Astrocyte (in vitro differentiated cells and primary cell): ENCODE measurements at regions not wholly inside any gene's neighbourhood (a gene's known extent, or its start where the extent isn't known, plus 50 kb on each side); places are given as distances from the start of the nearest gene placed in this dataset.

Experiments used
- DNase-seq: peaks from one replicate; pipeline ENCODE4 v3.0.0-alpha.2; 2010; ENCODE audit warnings: low read depth
- FAIRE-seq: peaks from 2 replicates; lab custom pipeline; 2011; peaks lifted over from hg19 to GRCh38; lab: Jason Lieb, UNC
- H2AFZ ChIP-seq: 2 replicates; pipeline ENCODE4 v1.6.0; 2012; ENCODE audit warnings: low read depth, low read length, inconsistent platforms
- H3K27ac ChIP-seq: 2 replicates; pipeline ENCODE4 v1.5.1; 2011; ENCODE audit warnings: low read depth, low read length, inconsistent platforms
- H3K27me3 ChIP-seq: 2 replicates; pipeline ENCODE4 v1.6.0; 2011; ENCODE audit warnings: low read length, inconsistent platforms; ENCODE audit not compliant: insufficient read depth
- H3K36me3 ChIP-seq: 2 replicates; pipeline ENCODE4 v1.5.1; 2011; ENCODE audit warnings: low read length, inconsistent platforms; ENCODE audit not compliant: insufficient read depth
- H3K4me1 ChIP-seq: 2 replicates; pipeline ENCODE4 v1.5.1; 2011; ENCODE audit warnings: low read length, inconsistent platforms; ENCODE audit not compliant: insufficient read depth
- H3K4me2 ChIP-seq: 2 replicates; pipeline ENCODE4 v1.6.0; 2012; ENCODE audit warnings: low read length, inconsistent platforms
- H3K4me3 ChIP-seq: 2 replicates; pipeline ENCODE4 v1.5.1; 2011; ENCODE audit warnings: low read depth, mild to moderate bottlenecking, low read length, inconsistent platforms; ENCODE audit not compliant: insufficient read depth
- H3K79me2 ChIP-seq: 2 replicates; pipeline ENCODE4 v1.6.0; 2012; ENCODE audit warnings: mild to moderate bottlenecking, low read length, inconsistent platforms; ENCODE audit not compliant: insufficient read depth
- H3K9ac ChIP-seq: 2 replicates; pipeline ENCODE4 v1.6.0; 2012; ENCODE audit warnings: mild to moderate bottlenecking, low read length, inconsistent platforms
- H3K9me3 ChIP-seq: 2 replicates; pipeline ENCODE4 v1.5.1; 2012; ENCODE audit warnings: low read depth, mild to moderate bottlenecking, low read length, inconsistent platforms; ENCODE audit not compliant: insufficient read depth
- H4K20me1 ChIP-seq: 2 replicates; pipeline ENCODE4 v1.6.0; 2012; ENCODE audit warnings: low read length, inconsistent platforms; ENCODE audit not compliant: insufficient read depth
- H3K27ac Mint-ChIP-seq: one replicate; pipeline ENCODE4 v1.8.0; 2021; ENCODE audit warnings: mild to moderate bottlenecking, mixed read lengths; ENCODE audit not compliant: unreplicated experiment
- H3K27me3 Mint-ChIP-seq: one replicate; pipeline ENCODE4 v1.8.0; 2021; ENCODE audit warnings: low read depth, mixed read lengths; ENCODE audit not compliant: unreplicated experiment
- H3K36me3 Mint-ChIP-seq: one replicate; pipeline ENCODE4 v1.8.0; 2021; ENCODE audit warnings: low read depth, mixed read lengths; ENCODE audit not compliant: unreplicated experiment
- H3K4me1 Mint-ChIP-seq: one replicate; pipeline ENCODE4 v1.8.0; 2021; ENCODE audit warnings: low read depth, mixed read lengths; ENCODE audit not compliant: unreplicated experiment
- H3K4me3 Mint-ChIP-seq: one replicate; pipeline ENCODE4 v1.8.0; 2021; ENCODE audit warnings: mild to moderate bottlenecking, moderate library complexity, mixed read lengths; ENCODE audit not compliant: unreplicated experiment
- H3K9me3 Mint-ChIP-seq: one replicate; pipeline ENCODE4 v1.8.0; 2021; ENCODE audit warnings: mild to moderate bottlenecking, mixed read lengths; ENCODE audit not compliant: unreplicated experiment
- CTCF ChIP-seq: IDR thresholded peaks from 2 replicates; pipeline ENCODE4 v1.5.1; 2011; ENCODE audit warnings: low read depth, mild to moderate bottlenecking, inconsistent platforms, low read length, moderate library complexity; ENCODE audit not compliant: insufficient read depth
- EZH2 ChIP-seq: IDR thresholded peaks from 2 replicates; pipeline ENCODE4 v1.6.1; 2012; ENCODE audit warnings: mild to moderate bottlenecking, low read length, inconsistent platforms; ENCODE audit not compliant: insufficient read depth

DNA sequence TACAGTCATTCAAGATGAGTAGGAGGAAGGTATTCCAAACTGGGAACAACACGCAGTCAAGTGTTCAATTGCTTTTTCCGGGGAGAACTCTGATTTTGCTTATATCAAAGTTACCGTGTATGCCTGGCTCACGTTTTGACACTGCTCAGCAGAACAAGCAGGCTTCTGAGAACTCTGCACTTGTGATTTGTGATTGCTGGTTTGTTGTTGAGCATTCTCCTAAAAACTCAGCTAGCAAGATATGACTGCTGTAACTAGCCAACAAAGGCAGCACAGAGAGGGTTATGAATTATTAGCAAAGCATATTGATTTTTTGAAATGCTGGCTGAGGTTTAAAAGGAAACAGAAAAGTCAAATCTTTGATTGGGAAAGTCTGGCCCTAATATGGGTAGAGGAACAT, 151.7 kb downstream of the ZPLD1 start:
- no peaks in the 10 kb centered on the region for H3K4me1 ChIP-seq
- H3K79me2 ChIP-seq: no peaks in the 10 kb centered on the region
- H3K36me3 ChIP-seq: no peaks in the 10 kb centered on the region
- H4K20me1 ChIP-seq: no peaks in the 10 kb centered on the region
- no peaks in the 10 kb centered on the region for H3K9me3 Mint-ChIP-seq
- H3K36me3 Mint-ChIP-seq: no peaks in the 10 kb centered on the region
- H3K4me3 ChIP-seq: no peak overlapping the region
- H2AFZ ChIP-seq: no peak overlapping the region
- H3K27me3 Mint-ChIP-seq: no peaks in the 10 kb centered on the region
- DNase-seq (no peak), FAIRE-seq (no peak)
- H3K4me2 ChIP-seq: no peak overlapping the region
- no peak overlapping the region for H3K27ac ChIP-seq
- H3K27me3 ChIP-seq: no peaks in the 10 kb centered on the region
- TF ChIP-seq EZH2 (no peak), CTCF (no peak)
- H3K4me1 Mint-ChIP-seq: no peaks in the 10 kb centered on the region
- H3K27ac Mint-ChIP-seq: no peak overlapping the region
- no peaks in the 10 kb centered on the region for H3K9me3 ChIP-seq
- no peak overlapping the region for H3K9ac ChIP-seq
- H3K4me3 Mint-ChIP-seq: no peak overlapping the region

- Histone ChIP-seq H3K9ac (no peak overlapping the region), H3K27ac (no peak overlapping the region), H2AFZ (no peak overlapping the region), H3K4me3 (no peak overlapping the region), H4K20me1 (no peaks in the 10 kb centered on the region), H3K4me2 (no peak overlapping the region), H3K79me2 (no peaks in the 10 kb centered on the region), H3K9me3 (no peaks in the 10 kb centered on the region), H3K36me3 (no peaks in the 10 kb centered on the region), H3K27me3 (no peaks in the 10 kb centered on the region), H3K4me1 (no peaks in the 10 kb centered on the region)
- no peaks in the 10 kb centered on the region for H3K27me3 Mint-ChIP-seq
- no peak overlapping the region for H3K27ac Mint-ChIP-seq
- peak; percentile 9 for DNase-seq
- H3K36me3 Mint-ChIP-seq: no peaks in the 10 kb centered on the region
- H3K4me1 Mint-ChIP-seq: no peaks in the 10 kb centered on the region
- TF ChIP-seq CTCF: no peak
- TF ChIP-seq EZH2: no peak
- H3K9me3 Mint-ChIP-seq: peaks cover 2% of the 10 kb centered on the region
- FAIRE-seq: no peak
- H3K4me3 Mint-ChIP-seq: no peak overlapping the region
These were observed 159.2 kb downstream of the ZPLD1 start for GRCh38 chr3:102593812-102594602.

GRCh38 chr3:102595057-102595456, 160.2 kb downstream of the ZPLD1 start:
- Histone ChIP-seq H3K4me2 (no peak overlapping the region), H4K20me1 (no peaks in the 10 kb centered on the region), H3K9ac (no peak overlapping the region), H2AFZ (no peak overlapping the region), H3K4me1 (no peaks in the 10 kb centered on the region), H3K9me3 (no peaks in the 10 kb centered on the region), H3K27ac (no peak overlapping the region), H3K36me3 (no peaks in the 10 kb centered on the region), H3K27me3 (no peaks in the 10 kb centered on the region), H3K79me2 (no peaks in the 10 kb centered on the region), H3K4me3 (no peak overlapping the region)
- Mint-ChIP-seq H3K27ac (no peak overlapping the region), H3K4me1 (no peaks in the 10 kb centered on the region), H3K36me3 (no peaks in the 10 kb centered on the region), H3K4me3 (no peak overlapping the region), H3K9me3 (peaks cover 2% of the 10 kb centered on the region), H3K27me3 (no peaks in the 10 kb centered on the region)
- no peak for TF ChIP-seq EZH2
- no peak for TF ChIP-seq CTCF
- DNase-seq (no peak), FAIRE-seq (no peak)
